ENCODE measurements at regions not wholly inside any gene's neighbourhood (a gene's known extent, or its start where the extent isn't known, plus 50 kb on each side); places are given as distances from the start of the nearest gene placed in this dataset.
A peak's percentile ranks its signal among the peaks of the same experiment; 100 is the strongest.
"Not testable (repeated sequence)": the region's sequence is repeated elsewhere in the genome, so short reads cannot be mapped to it uniquely, and the experiment has no call there.

DNA sequence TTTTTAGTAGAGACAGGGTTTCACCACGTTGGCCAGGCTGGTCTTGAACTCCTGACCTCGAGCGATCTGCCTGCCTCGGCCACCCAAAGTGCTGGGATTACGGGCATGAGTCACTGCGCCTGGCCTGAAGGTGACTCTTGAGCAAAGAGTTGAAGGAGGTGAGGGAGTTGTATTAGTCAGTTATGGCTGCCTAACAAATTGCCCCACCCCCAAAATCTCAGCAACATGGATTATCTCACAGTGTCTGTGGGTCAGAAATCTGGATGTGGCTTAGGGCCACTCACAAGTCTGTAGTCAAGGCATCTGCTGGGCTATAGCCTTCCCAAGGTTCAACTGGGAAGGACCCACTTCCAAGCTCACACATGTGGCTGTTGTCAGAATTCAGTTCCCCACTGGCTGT is 52.8 kb upstream of the ADGRE5 start:
- Mint-ChIP-seq H3K4me1 (no peaks in the 10 kb centered on the region), H3K36me3 (ENCODE audit: insufficient read depth) (no peaks in the 10 kb centered on the region), H3K4me3 (no peak overlapping the region), H3K9me3 (no peaks in the 10 kb centered on the region), H3K27me3 (no peaks in the 10 kb centered on the region), H3K27ac (ENCODE audit: low read depth) (no peak overlapping the region)
- ATAC-seq (replicated peaks; ENCODE audit: extremely low read depth, poor library complexity, severe bottlenecking) (no peak), DNase-seq (ENCODE audit: low spot score in 2 of 2) (no peak)

DNA sequence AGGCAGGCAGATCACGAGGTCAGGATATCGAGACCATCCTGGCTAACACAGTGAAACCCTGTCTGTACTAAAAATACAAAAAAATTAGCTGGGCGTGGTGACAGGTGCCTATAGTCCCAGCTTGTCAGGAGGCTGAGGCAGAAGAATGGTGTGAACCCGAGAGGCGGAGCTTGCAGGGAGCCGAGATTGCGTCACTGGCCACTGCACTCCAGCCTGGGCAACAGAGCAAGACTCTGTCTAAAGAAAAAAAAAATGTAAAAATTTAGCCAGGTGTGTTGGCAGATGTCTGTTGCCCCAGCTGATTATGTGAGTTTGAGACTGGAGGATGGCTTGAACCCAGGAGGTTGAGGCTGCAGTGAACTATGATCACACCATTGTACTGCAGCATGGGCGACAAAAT is 54.2 kb upstream of the ADGRE5 start:
- H3K4me3 Mint-ChIP-seq; H3K4me1 Mint-ChIP-seq; DNase-seq (ENCODE audit: low spot score in 2 of 2); H3K9me3 Mint-ChIP-seq; ATAC-seq (replicated peaks; ENCODE audit: extremely low read depth, poor library complexity, severe bottlenecking); H3K27ac Mint-ChIP-seq (ENCODE audit: low read depth); H3K36me3 Mint-ChIP-seq (ENCODE audit: insufficient read depth); H3K27me3 Mint-ChIP-seq: not testable (repeated sequence)

DNA sequence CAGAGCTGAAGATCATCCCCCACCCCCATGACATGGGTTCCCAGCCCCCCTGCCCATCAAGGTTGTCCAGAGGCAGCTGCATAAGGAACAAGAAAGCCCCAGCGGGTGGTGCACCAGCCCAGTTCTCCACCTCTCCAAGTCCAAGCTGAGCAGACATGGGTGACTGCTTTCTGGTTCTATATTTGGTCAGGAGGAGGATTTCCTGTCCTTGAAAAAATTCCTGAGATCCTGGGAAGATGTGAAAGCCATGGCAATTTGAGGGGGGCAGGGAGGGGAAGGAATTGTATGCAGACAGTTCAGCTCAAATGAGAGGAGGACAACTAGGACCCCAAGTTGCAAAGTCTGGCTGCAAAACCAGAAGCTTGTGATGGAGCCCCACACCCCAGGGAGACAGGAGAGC is 55.4 kb upstream of the ADGRE5 start:
- DNase-seq (ENCODE audit: low spot score in 2 of 2) (no peak), ATAC-seq (replicated peaks; ENCODE audit: extremely low read depth, poor library complexity, severe bottlenecking) (no peak)
- H3K27ac Mint-ChIP-seq (ENCODE audit: low read depth) = no peak overlapping the region
- H3K9me3 Mint-ChIP-seq = no peaks in the 10 kb centered on the region
- no peak overlapping the region for H3K4me3 Mint-ChIP-seq
- H3K4me1 Mint-ChIP-seq = no peaks in the 10 kb centered on the region
- no peaks in the 10 kb centered on the region for H3K36me3 Mint-ChIP-seq (ENCODE audit: insufficient read depth)
- no peaks in the 10 kb centered on the region for H3K27me3 Mint-ChIP-seq

DNA sequence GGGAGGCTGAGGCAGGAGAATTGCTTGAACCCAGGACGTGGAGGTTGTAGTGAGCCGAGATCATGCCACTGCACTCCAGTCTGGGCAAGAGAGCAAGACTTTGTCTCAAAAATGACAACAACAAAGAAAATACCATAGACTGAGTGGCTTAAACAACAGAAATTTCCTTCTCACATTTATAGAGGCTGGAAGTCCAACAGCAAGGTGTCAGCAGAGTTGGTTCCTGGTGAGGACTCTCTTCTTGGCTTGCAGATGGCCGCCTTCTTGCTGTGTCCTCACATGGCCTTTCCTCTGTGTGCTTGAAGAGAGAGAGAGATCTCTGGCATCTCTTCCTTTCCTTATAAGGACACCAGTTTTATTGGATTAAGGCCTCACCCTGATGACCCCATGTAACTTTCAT is 56.1 kb upstream of the ADGRE5 start:
- ATAC-seq (replicated peaks; ENCODE audit: extremely low read depth, poor library complexity, severe bottlenecking) (no peak), DNase-seq (ENCODE audit: low spot score in 2 of 2) (no peak)
- Mint-ChIP-seq H3K4me3 (no peak overlapping the region), H3K27ac (ENCODE audit: low read depth) (no peak overlapping the region), H3K27me3 (no peaks in the 10 kb centered on the region), H3K4me1 (no peaks in the 10 kb centered on the region), H3K9me3 (no peaks in the 10 kb centered on the region), H3K36me3 (ENCODE audit: insufficient read depth) (no peaks in the 10 kb centered on the region)

DNA sequence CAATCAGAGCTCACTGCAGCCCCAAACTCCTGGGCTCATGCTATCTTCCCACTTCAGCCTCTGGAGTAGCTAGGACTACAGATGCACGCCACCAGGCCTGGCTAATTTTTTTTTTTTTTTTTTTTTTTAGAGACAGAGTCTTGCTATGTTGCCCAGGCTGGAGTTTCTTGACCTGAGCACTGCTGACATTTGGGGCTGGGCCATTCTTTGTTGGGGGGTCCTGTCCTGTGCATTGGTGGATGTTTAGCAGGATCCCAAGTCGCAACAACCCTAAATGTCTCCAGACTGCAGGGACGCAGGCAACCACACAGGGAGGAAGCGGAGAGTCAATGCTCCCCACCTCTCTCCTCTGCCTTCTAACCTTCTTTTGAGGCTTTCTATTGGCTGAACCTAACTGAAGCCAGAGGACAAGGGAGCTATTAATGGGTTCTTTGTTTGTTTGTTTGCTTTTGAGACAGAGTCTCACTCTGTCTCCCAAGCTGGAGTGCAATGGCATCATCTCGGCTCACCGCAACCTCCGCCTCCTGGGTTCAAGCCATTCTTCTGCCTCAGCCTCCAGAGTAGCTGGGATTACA is 58.3 kb upstream of the ADGRE5 start:
- no peak for ATAC-seq (replicated peaks; ENCODE audit: extremely low read depth, poor library complexity, severe bottlenecking)
- Mint-ChIP-seq H3K36me3 (ENCODE audit: insufficient read depth) (no peaks in the 10 kb centered on the region), H3K27me3 (no peaks in the 10 kb centered on the region), H3K4me3 (no peak overlapping the region), H3K27ac (ENCODE audit: low read depth) (peak overlapping the region; percentile 87), H3K9me3 (no peaks in the 10 kb centered on the region), H3K4me1 (no peaks in the 10 kb centered on the region)
- DNase-seq (ENCODE audit: low spot score in 2 of 2) = no peak

DNA sequence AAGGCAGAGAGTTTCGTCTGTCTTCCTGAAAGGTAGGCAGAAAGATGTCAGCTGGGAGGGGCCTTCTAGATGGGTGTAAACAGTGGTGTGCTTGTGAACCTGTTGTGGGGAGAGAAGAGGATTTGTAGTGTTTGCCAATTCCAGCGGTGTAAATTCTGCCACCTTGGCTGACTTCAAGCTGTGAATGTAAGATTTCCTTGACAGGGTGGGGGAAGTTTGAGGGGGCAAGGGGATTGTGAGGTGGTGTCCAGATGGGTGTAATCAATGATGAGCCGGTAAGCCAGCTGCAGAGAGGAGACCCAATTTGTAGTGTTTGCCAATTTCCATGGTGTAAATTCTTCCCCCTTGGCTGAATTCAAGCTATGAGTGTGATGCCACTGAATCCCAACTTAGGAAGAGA is 61.0 kb upstream of the ADGRE5 start:
- H3K27me3 Mint-ChIP-seq = no peaks in the 10 kb centered on the region
- peaks cover 1% of the 10 kb centered on the region for H3K36me3 Mint-ChIP-seq (ENCODE audit: insufficient read depth)
- ATAC-seq (replicated peaks; ENCODE audit: extremely low read depth, poor library complexity, severe bottlenecking) = no peak
- DNase-seq (ENCODE audit: low spot score in 2 of 2) = no peak
- no peak overlapping the region for H3K4me3 Mint-ChIP-seq
- H3K9me3 Mint-ChIP-seq = no peaks in the 10 kb centered on the region
- no peak overlapping the region for H3K27ac Mint-ChIP-seq (ENCODE audit: low read depth)
- no peaks in the 10 kb centered on the region for H3K4me1 Mint-ChIP-seq

DNA sequence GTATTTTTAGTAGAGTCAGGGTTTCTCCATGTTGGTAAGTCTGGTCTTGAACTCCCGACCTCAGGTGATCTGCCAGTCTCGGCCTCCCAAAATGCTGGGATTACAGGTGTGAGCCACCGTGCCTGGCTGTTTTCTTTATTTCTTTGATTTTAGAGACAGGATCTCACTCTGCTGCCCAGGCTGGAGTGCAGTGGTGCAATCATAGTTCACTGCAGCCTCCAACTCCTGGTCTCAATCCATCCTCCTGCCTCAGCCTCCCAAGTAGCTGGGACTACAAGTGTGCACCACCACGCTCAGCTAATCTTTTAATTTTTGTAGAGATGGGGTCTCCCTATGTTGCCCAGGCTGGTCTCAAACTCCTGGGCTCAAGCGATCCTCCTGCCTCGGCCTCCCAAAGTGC is 61.5 kb upstream of the ADGRE5 start:
- not testable (repeated sequence) for ATAC-seq (replicated peaks; ENCODE audit: extremely low read depth, poor library complexity, severe bottlenecking); H3K4me3 Mint-ChIP-seq; H3K27ac Mint-ChIP-seq (ENCODE audit: low read depth); H3K36me3 Mint-ChIP-seq (ENCODE audit: insufficient read depth); H3K9me3 Mint-ChIP-seq; H3K27me3 Mint-ChIP-seq; DNase-seq (ENCODE audit: low spot score in 2 of 2); H3K4me1 Mint-ChIP-seq

DNA sequence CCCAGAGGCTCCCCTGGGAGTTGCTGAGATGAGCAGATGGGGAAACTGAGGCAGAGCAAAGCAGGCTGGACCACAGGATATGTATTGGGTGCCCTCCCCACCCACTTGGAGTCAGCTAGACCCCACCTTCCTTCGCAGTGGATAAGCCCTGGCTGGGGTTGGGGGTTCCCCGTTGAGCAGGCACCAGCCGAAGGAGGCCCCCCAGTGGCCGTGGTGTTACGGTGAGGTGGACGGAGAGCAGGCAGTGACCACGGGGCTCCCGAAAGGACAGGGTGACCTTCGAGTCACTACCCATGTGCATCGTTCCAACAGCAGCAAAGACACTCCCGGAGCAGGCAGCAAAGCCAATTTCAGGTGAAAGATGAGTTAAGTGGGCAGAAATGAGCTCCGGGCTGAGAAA is 62.4 kb upstream of the ADGRE5 start:
- no peak overlapping the region for H3K27ac Mint-ChIP-seq (ENCODE audit: low read depth)
- ATAC-seq (replicated peaks; ENCODE audit: extremely low read depth, poor library complexity, severe bottlenecking) (no peak), DNase-seq (ENCODE audit: low spot score in 2 of 2) (no peak)
- no peaks in the 10 kb centered on the region for H3K9me3 Mint-ChIP-seq
- H3K4me1 Mint-ChIP-seq = no peaks in the 10 kb centered on the region
- peaks cover 1% of the 10 kb centered on the region for H3K36me3 Mint-ChIP-seq (ENCODE audit: insufficient read depth)
- H3K4me3 Mint-ChIP-seq = no peak overlapping the region
- H3K27me3 Mint-ChIP-seq = no peaks in the 10 kb centered on the region

DNA sequence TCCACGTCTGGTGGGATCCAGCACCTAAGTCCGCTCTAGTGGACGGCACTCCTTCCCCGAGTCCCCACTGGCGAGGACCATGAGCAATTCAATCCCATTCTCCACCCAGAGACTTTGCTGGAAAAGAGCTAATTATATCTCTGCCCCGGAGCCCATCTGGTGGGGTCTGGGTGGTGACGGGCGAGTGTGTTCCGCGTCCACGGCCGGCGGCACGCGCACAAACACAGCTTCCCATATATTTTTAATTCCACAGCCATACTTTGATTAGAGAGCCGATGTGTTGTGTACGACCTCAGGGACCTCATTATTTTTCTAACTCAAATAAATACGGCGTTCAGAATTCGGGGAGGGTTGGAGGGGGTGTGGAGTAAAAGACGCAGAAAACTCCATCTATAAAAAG is 64.1 kb upstream of the ADGRE5 start:
- Mint-ChIP-seq H3K9me3 (no peaks in the 10 kb centered on the region), H3K36me3 (ENCODE audit: insufficient read depth) (peaks cover 1% of the 10 kb centered on the region), H3K27me3 (no peaks in the 10 kb centered on the region), H3K27ac (ENCODE audit: low read depth) (no peak overlapping the region), H3K4me1 (no peaks in the 10 kb centered on the region), H3K4me3 (no peak overlapping the region)
- ATAC-seq (replicated peaks; ENCODE audit: extremely low read depth, poor library complexity, severe bottlenecking) (no peak), DNase-seq (ENCODE audit: low spot score in 2 of 2) (no peak)

DNA sequence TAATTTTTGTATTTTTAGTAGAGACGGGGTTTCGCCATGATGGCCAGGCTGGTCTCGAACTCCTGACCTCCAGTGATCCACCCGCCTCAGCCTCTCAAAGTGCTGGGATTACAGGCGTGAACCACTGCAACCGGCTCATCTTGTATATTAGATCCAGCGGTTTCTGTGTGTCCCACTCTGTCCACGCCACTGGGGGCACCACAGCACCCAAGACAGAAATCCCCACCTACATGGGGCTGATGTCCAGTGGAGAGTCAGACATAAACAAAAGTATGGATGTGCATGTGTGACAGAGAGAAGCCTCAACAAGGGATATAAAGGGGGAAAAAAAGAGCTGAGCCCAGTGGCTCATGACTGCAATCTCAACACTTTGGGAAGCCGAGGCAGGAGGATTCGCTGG is 65.8 kb upstream of the ADGRE5 start:
- Mint-ChIP-seq H3K4me3 (no peak overlapping the region), H3K4me1 (no peaks in the 10 kb centered on the region), H3K36me3 (ENCODE audit: insufficient read depth) (peaks cover 1% of the 10 kb centered on the region), H3K27me3 (no peaks in the 10 kb centered on the region), H3K27ac (ENCODE audit: low read depth) (no peak overlapping the region), H3K9me3 (no peaks in the 10 kb centered on the region)
- ATAC-seq (replicated peaks; ENCODE audit: extremely low read depth, poor library complexity, severe bottlenecking) = no peak
- no peak for DNase-seq (ENCODE audit: low spot score in 2 of 2)

DNA sequence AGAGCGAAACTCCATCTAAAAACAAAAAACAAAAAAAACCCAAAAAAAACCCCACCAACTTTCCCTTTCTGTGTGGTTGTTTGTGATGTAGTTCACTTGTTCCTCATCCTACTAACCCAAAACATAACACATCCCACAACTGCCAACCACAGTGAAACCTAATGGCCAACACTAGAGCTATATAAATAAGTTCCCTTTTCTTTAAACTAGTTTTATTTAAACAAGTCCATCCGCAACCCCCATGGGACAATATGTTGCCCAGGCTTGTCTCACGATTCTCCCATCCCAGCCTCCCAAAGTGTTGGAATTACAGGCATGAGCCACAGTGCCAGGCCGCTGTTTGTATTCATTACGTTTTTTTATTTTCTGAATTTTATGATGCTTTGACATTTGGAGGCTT is 71.2 kb upstream of the ADGRE5 start:
- peak overlapping the region; percentile 44 for H3K27ac Mint-ChIP-seq (ENCODE audit: low read depth)

DNA sequence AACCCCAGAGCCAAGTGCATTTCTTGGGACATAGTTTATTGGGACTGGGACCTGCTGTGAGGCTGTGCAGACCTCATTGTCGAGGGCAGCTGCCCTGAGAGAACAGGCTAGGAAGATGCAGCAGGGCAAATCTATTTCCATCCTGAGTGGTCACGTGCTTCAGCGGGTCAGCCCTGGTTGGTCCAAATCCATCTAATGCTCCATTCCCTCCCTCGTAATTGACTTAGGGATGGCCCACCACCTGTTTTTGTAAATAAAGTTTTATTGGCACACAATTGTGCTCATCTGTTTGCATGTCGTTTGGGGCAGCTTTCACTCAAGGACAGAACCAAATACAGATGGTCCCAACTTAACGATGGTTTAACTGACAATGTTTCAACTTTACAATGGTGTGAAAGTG is 75.5 kb upstream of the ADGRE5 start:
- Mint-ChIP-seq H3K4me3 (no peak overlapping the region), H3K4me1 (peaks cover 12% of the 10 kb centered on the region), H3K27me3 (no peaks in the 10 kb centered on the region)

More for the DNA sequence above, 71.2 kb upstream of the ADGRE5 start:
- DNase-seq (ENCODE audit: low spot score in 2 of 2) (no peak), ATAC-seq (replicated peaks; ENCODE audit: extremely low read depth, poor library complexity, severe bottlenecking) (no peak)
- H3K9me3 Mint-ChIP-seq = no peaks in the 10 kb centered on the region
- H3K4me1 Mint-ChIP-seq = peaks cover 12% of the 10 kb centered on the region
- no peak overlapping the region for H3K4me3 Mint-ChIP-seq
- no peaks in the 10 kb centered on the region for H3K27me3 Mint-ChIP-seq
- no peaks in the 10 kb centered on the region for H3K36me3 Mint-ChIP-seq (ENCODE audit: insufficient read depth)

DNA sequence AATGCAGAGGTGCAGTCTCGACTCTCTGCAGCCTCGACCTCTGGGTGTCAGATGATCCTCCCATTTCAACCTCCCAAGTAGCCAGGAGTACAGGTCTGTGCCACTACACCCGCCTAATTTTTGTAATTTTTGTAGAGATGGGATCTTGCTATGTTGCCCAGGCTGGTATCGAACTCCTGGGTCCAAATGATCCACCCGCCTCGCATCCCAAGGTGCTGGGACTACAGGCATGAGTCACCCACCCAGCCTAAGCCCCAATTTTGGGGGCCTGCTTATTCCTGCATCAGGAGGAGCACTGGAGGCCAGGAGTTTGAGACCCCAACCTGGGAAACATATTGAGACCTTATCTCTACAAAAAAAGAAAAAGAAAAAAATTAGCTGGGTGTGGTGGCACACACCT is 80.1 kb upstream of the ADGRE5 start:
- ATAC-seq (replicated peaks; ENCODE audit: extremely low read depth, poor library complexity, severe bottlenecking) (no peak), DNase-seq (ENCODE audit: low spot score in 2 of 2) (no peak)
- Mint-ChIP-seq H3K27ac (ENCODE audit: low read depth) (no peak overlapping the region), H3K9me3 (no peaks in the 10 kb centered on the region), H3K36me3 (ENCODE audit: insufficient read depth) (no peaks in the 10 kb centered on the region), H3K4me1 (no peaks in the 10 kb centered on the region), H3K27me3 (no peaks in the 10 kb centered on the region), H3K4me3 (no peak overlapping the region)

More for the DNA sequence above, 75.5 kb upstream of the ADGRE5 start:
- Mint-ChIP-seq H3K27ac (ENCODE audit: low read depth) (no peak overlapping the region), H3K36me3 (ENCODE audit: insufficient read depth) (no peaks in the 10 kb centered on the region), H3K9me3 (no peaks in the 10 kb centered on the region)
- DNase-seq (ENCODE audit: low spot score in 2 of 2) (no peak), ATAC-seq (replicated peaks; ENCODE audit: extremely low read depth, poor library complexity, severe bottlenecking) (no peak)

DNA sequence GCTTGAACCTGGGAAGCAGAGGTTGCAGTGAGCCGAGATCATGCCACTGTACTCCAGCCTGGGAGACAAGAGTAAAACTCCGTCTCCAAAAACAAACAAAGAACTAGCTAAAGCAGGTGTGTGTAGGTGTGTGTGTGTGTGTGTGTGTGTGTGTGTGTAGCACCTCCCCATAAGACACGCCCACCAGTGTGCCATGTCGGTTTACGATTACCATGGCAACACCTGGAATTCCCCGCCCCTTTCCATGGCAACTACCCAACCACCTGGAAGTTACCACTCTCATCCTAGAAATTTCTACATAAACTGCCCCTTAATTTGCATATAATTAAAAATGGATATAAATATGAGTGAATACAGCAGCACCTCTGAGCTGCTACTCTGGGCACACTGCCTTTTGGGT is 80.9 kb upstream of the ADGRE5 start:
- ATAC-seq (replicated peaks; ENCODE audit: extremely low read depth, poor library complexity, severe bottlenecking) = no peak
- H3K4me1 Mint-ChIP-seq = no peaks in the 10 kb centered on the region
- H3K9me3 Mint-ChIP-seq = no peaks in the 10 kb centered on the region

More for the DNA sequence above, 80.9 kb upstream of the ADGRE5 start:
- Mint-ChIP-seq H3K4me3 (no peak overlapping the region), H3K36me3 (ENCODE audit: insufficient read depth) (peaks cover 2% of the 10 kb centered on the region), H3K27ac (ENCODE audit: low read depth) (no peak overlapping the region), H3K27me3 (no peaks in the 10 kb centered on the region)
- no peak for DNase-seq (ENCODE audit: low spot score in 2 of 2)

Measured in central memory CD8-positive, alpha-beta T cell (primary cell).